IMR-90 (cell line): ENCODE measurements at regions not wholly inside any gene's neighbourhood (a gene's known extent, or its start where the extent isn't known, plus 50 kb on each side); places are given as distances from the start of the nearest gene placed in this dataset.

ENCODE experiments used
- ATAC-seq: fragments of 200-7000 bp; cut with Tn5 transposase; 2 replicates; pipeline ENCODE4 v1.9.1; 2020; ENCODE audit warnings: low read depth, mild to moderate bottlenecking, moderate library complexity
- BruUV-seq: library from RNA; stranded (reverse); fragments of 400-500 nt; replicated peaks from 2 replicates; lab custom pipeline; 2021; lab: Mats Ljungman, UMichigan
- CTCF ChIA-PET: fragments of 300-600 bp; formaldehyde crosslinking; extraction: SDS; loops from one replicate; lab custom pipeline; 2021; ENCODE audit warnings: antibody characterized with exemption; lab: Yijun Ruan, JAX
- POLR2A ChIA-PET: fragments of 300-600 bp; sonication (Branson Sonifier 250); formaldehyde crosslinking; loops from one replicate; lab custom pipeline; 2022; ENCODE audit warnings: antibody characterized with exemption; ENCODE audit not compliant: unreplicated experiment; lab: Charles Lee
- DNase-seq: peaks from one replicate; pipeline ENCODE4 v3.0.0; 2013
- H2AFZ ChIP-seq: replicated peaks from 2 replicates; pipeline ENCODE3; 2013; ENCODE audit warnings: low read length, mild to moderate bottlenecking; ENCODE audit not compliant: poor library complexity
- H2AK5ac ChIP-seq: 2 replicates; pipeline ENCODE4 v1.6.1; 2013; ENCODE audit warnings: low read depth, low read length, inconsistent platforms
- H2AK9ac ChIP-seq: replicated peaks from 2 replicates; pipeline ENCODE3; 2013; ENCODE audit warnings: mild to moderate bottlenecking, low read depth, low read length, moderate library complexity; ENCODE audit not compliant: poor library complexity
- H2BK120ac ChIP-seq: 2 replicates; pipeline ENCODE4 v1.6.1; 2013; ENCODE audit warnings: low read depth, low read length, inconsistent platforms
- H2BK15ac ChIP-seq: 3 replicates; pipeline ENCODE4 v1.6.1; 2013; ENCODE audit warnings: low read depth, low read length, inconsistent platforms
- H2BK20ac ChIP-seq: 2 replicates; pipeline ENCODE4 v1.6.1; 2013; ENCODE audit warnings: low read depth, mild to moderate bottlenecking, inconsistent platforms, low read length, moderate library complexity
- H2BK5ac ChIP-seq: 2 replicates; pipeline ENCODE4 v1.6.1; 2013; ENCODE audit warnings: mild to moderate bottlenecking, low read depth, low read length, inconsistent platforms; ENCODE audit not compliant: poor library complexity, severe bottlenecking
- H3K14ac ChIP-seq: replicated peaks from 2 replicates; pipeline ENCODE4 v1.6.1; 2013; ENCODE audit warnings: low read depth, low read length, inconsistent platforms
- H3K18ac ChIP-seq: 2 replicates; pipeline ENCODE4 v1.6.1; 2013; ENCODE audit warnings: low read depth, low read length, control low read depth
- H3K23ac ChIP-seq: 2 replicates; pipeline ENCODE4 v1.6.1; 2013; ENCODE audit warnings: low read depth, low read length, inconsistent platforms
- H3K27ac ChIP-seq: 2 replicates; pipeline ENCODE4 v1.5.1; 2013; ENCODE audit warnings: mild to moderate bottlenecking, control low read depth, low read length; ENCODE audit not compliant: insufficient read depth
- H3K27me3 ChIP-seq: 2 replicates; pipeline ENCODE4 v1.6.1; 2013; ENCODE audit warnings: low read length; ENCODE audit not compliant: control insufficient read depth, insufficient read depth
- H3K36me3 ChIP-seq: 2 replicates; pipeline ENCODE4 v1.6.1; 2013; ENCODE audit warnings: low read length, mixed read lengths; ENCODE audit not compliant: control insufficient read depth, insufficient read depth
- H3K4ac ChIP-seq: 2 replicates; pipeline ENCODE4 v1.6.1; 2013; ENCODE audit warnings: low read depth, low read length, inconsistent platforms
- H3K4me1 ChIP-seq: 2 replicates; pipeline ENCODE4 v1.6.1; 2013; ENCODE audit warnings: low read length, mixed read lengths; ENCODE audit not compliant: control insufficient read depth, insufficient read depth
- H3K4me2 ChIP-seq: 2 replicates; pipeline ENCODE4 v1.6.1; 2013; ENCODE audit warnings: low read depth, mild to moderate bottlenecking, control low read depth, low read length, moderate library complexity
- H3K4me3 ChIP-seq: 2 replicates; pipeline ENCODE4 v1.5.1; 2013; ENCODE audit warnings: low read depth, mild to moderate bottlenecking, control low read depth, low read length, moderate library complexity; ENCODE audit not compliant: insufficient read depth
- H3K56ac ChIP-seq: 2 replicates; pipeline ENCODE4 v1.6.1; 2013; ENCODE audit warnings: low read length, inconsistent platforms; ENCODE audit not compliant: insufficient read depth; ENCODE audit errors: extremely low read depth
- H3K79me1 ChIP-seq, 2 experiments: 2 replicates each; pipeline ENCODE4 v1.6.1; 2013; ENCODE audit warnings: low read length in 2 of 2, inconsistent platforms in 1 of 2, low read depth in 1 of 2
- H3K9ac ChIP-seq: 2 replicates; pipeline ENCODE4 v1.6.1; 2013; ENCODE audit warnings: low read depth, low read length, control low read depth
- H3K9me1 ChIP-seq: 2 replicates; pipeline ENCODE4 v1.6.1; 2013; ENCODE audit warnings: low read length, inconsistent platforms; ENCODE audit not compliant: insufficient read depth
- H3K9me3 ChIP-seq: 2 replicates; pipeline ENCODE4 v1.6.1; 2013; ENCODE audit warnings: low read length; ENCODE audit not compliant: control insufficient read depth, insufficient read depth
- H4K20me1 ChIP-seq: 2 replicates; pipeline ENCODE4 v1.6.1; 2013; ENCODE audit warnings: low read length, inconsistent platforms; ENCODE audit not compliant: insufficient read depth
- H4K5ac ChIP-seq: 2 replicates; pipeline ENCODE4 v1.6.1; 2013; ENCODE audit warnings: mild to moderate bottlenecking, low read depth, low read length, control low read depth
- H4K8ac ChIP-seq, 2 experiments: 2 replicates each; pipeline ENCODE4 v1.6.1; 2013; ENCODE audit warnings: low read depth in 2 of 2, low read length in 2 of 2, control low read depth in 1 of 2, inconsistent platforms in 1 of 2
- H4K91ac ChIP-seq: 2 replicates; pipeline ENCODE4 v1.6.1; 2013; ENCODE audit warnings: low read depth, low read length, inconsistent platforms; ENCODE audit not compliant: insufficient read depth
- MAFK ChIP-seq: IDR thresholded peaks from 2 replicates; pipeline ENCODE4 v1.6.1; 2012; ENCODE audit warnings: low read depth, low read length, improper control_type of control experiment
- RCOR1 ChIP-seq: IDR thresholded peaks from 2 replicates; pipeline ENCODE4 v1.6.1; 2012; ENCODE audit warnings: mild to moderate bottlenecking, low read length, improper control_type of control experiment; ENCODE audit not compliant: insufficient replicate concordance
- WGBS, 2 experiments: methylation state at CpG; one replicate each; pipeline versions ENCODE4 v1.1.5 to v1.1.7; 2013; ENCODE audit warnings: missing lambda C conversion rate in 2 of 2; ENCODE audit not compliant: insufficient read length in 1 of 2; ENCODE audit errors: extremely low coverage in 2 of 2; 5-methylcytosine and 5-hydroxymethylcytosine counted together
- dilution Hi-C: fragments of 300-500 bp; cut with HindIII; formaldehyde crosslinking; loops from one replicate; pipeline ENCODE4 v1.14.3; 2018; ENCODE audit warnings: low sequenced_read_pairs; ENCODE audit not compliant: unreplicated experiment
- in situ Hi-C: fragments of 300-500 bp; cut with MboI; formaldehyde crosslinking; loops from 3 replicates; pipeline ENCODE4 v1.14.3; 2019; ENCODE audit warnings: low sequenced_read_pairs, inconsistent platforms, mixed read lengths
- intact Hi-C: fragments of 100-400 bp; cut with micrococcal nuclease; formaldehyde crosslinking; loops from 2 replicates; pipeline ENCODE4 v1.10.0; 2022

DNA sequence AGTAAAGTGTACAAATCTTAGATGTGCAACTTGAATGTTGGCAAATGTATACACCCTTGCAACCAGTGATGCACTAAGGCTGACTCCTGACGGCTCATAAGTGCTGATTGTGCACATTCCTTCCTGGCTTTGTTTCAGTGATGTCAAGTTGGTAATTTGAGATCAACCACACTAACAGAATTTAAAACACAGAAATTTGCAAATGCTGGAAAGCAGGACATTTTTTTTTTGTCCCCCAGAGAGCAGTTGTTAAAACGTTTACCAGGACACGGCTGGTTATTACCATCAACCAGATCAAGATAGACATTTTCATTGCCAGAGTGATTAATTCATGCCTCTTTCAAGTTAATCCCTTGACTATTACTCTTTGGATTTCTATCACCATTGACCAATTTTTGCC, 735.6 kb downstream of the RFPL4B start:
- TF ChIP-seq MAFK (peak; percentile 98), RCOR1 (no peak)
- no peak overlapping the region for H2AK5ac ChIP-seq
- no TSS peak for BruUV-seq
- in situ Hi-C loops (no loop called here), intact Hi-C loops (no loop called here), dilution Hi-C loops (no loop called here)
- H3K27ac ChIP-seq: no peak overlapping the region
- H3K79me1 ChIP-seq: no peaks in the 10 kb centered on the region
- H3K4me2 ChIP-seq: no peak overlapping the region
- no peaks in the 10 kb centered on the region for H3K36me3 ChIP-seq
- ChIA-PET CTCF (no interaction called here), POLR2A (no interaction called here)
- H3K9me1 ChIP-seq: no peaks in the 10 kb centered on the region
- no peak overlapping the region for H3K18ac ChIP-seq
- H2BK15ac ChIP-seq: no peak overlapping the region
- WGBS, 2 experiments: no CpG with 5 or more reads among the region's 3 CpGs
- no peak overlapping the region for H2BK5ac ChIP-seq
- DNase-seq (peak; percentile 69), ATAC-seq (0 out of 2 replicates have a peak, but pooled peaks have one; percentile 27)
- no peaks in the 10 kb centered on the region for H4K20me1 ChIP-seq
- no peak overlapping the region for H3K14ac ChIP-seq
- H4K8ac ChIP-seq: no peak overlapping the region
- H4K5ac ChIP-seq: no peak overlapping the region
- H2AFZ ChIP-seq: no peak overlapping the region
- H3K4me1 ChIP-seq: no peaks in the 10 kb centered on the region
- no peak overlapping the region for H2BK120ac ChIP-seq
- H3K56ac ChIP-seq: no peak overlapping the region
- no peak overlapping the region for H2AK9ac ChIP-seq
- H3K4me3 ChIP-seq: no peak overlapping the region
- H3K9me3 ChIP-seq: no peaks in the 10 kb centered on the region
- H3K4ac ChIP-seq: no peak overlapping the region
- H3K27me3 ChIP-seq: no peaks in the 10 kb centered on the region
- no peak overlapping the region for H3K23ac ChIP-seq
- H4K91ac ChIP-seq: no peak overlapping the region
- no peak overlapping the region for H2BK20ac ChIP-seq
- H3K9ac ChIP-seq: no peak overlapping the region
